ENCODE measurements at regions not wholly inside any gene's neighbourhood (a gene's known extent, or its start where the extent isn't known, plus 50 kb on each side); places are given as distances from the start of the nearest gene placed in this dataset.

- Mint-ChIP-seq H3K27ac (no peak overlapping the region), H3K4me3 (no peak overlapping the region), H3K27me3 (no peaks in the 10 kb centered on the region), H3K36me3 (ENCODE audit: low read depth) (no peaks in the 10 kb centered on the region), H3K4me1 (ENCODE audit: low read depth) (no peaks in the 10 kb centered on the region), H3K9me3 (no peaks in the 10 kb centered on the region)
- CTCF ChIA-PET: interaction anchor here (0.8 kb wide), 1 partner anchor 29 kb away, joined by 3 read pairs; no protein-coding TSS in a partner anchor
- no peak for TF ChIP-seq CTCF (IDR thresholded peaks at IDR 0.05)
- H3K27ac ChIP-seq (ENCODE audit: low read depth in 1 of 2, low read length in 2 of 2): no peak overlapping the region
- no peaks in the 10 kb centered on the region for H3K9me3 ChIP-seq (ENCODE audit: control insufficient read depth in 1 of 2, insufficient read depth in 1 of 2, low read length in 2 of 2)
- DNase-seq (no peak), ATAC-seq (ENCODE audit: poor library complexity) (no peak)
- POLR2A ChIA-PET: no interaction called here
- no peaks in the 10 kb centered on the region for H3K27me3 ChIP-seq (ENCODE audit: control insufficient read depth in 1 of 2, insufficient read depth in 2 of 2, low read length in 2 of 2)
- H3K4me1 ChIP-seq (ENCODE audit: insufficient read depth, low read length): no peaks in the 10 kb centered on the region
- H3K36me3 ChIP-seq (ENCODE audit: insufficient read depth, low read length): no peaks in the 10 kb centered on the region
- intact Hi-C loops (cut with DNase I, micrococcal nuclease): no loop called here
- no peak overlapping the region for H3K4me3 ChIP-seq (ENCODE audit: low read length)
Measured at GRCh38 chr2:160680294-160680693, 186.7 kb upstream of the RBMS1 start.

- TF ChIP-seq CTCF (IDR thresholded peaks at IDR 0.05): no peak
- POLR2A ChIA-PET: no interaction called here
- Histone ChIP-seq H3K36me3 (ENCODE audit: insufficient read depth, low read length) (no peaks in the 10 kb centered on the region), H3K4me3 (ENCODE audit: low read length) (no peak overlapping the region), H3K9me3 (ENCODE audit: control insufficient read depth in 1 of 2, insufficient read depth in 1 of 2, low read length in 2 of 2) (no peaks in the 10 kb centered on the region), H3K27ac (ENCODE audit: low read depth in 1 of 2, low read length in 2 of 2) (no peak overlapping the region), H3K27me3 (ENCODE audit: control insufficient read depth in 1 of 2, insufficient read depth in 2 of 2, low read length in 2 of 2) (no peaks in the 10 kb centered on the region), H3K4me1 (ENCODE audit: insufficient read depth, low read length) (no peaks in the 10 kb centered on the region)
- Mint-ChIP-seq H3K27me3 (no peaks in the 10 kb centered on the region), H3K27ac (no peak overlapping the region), H3K36me3 (ENCODE audit: low read depth) (no peaks in the 10 kb centered on the region), H3K4me3 (no peak overlapping the region), H3K4me1 (ENCODE audit: low read depth) (no peaks in the 10 kb centered on the region), H3K9me3 (no peaks in the 10 kb centered on the region)
- CTCF ChIA-PET: interaction anchor here (0.6 to 0.8 kb wide), 2 partner anchors 29 to 205 kb away, joined by 3 to 4 read pairs; no protein-coding TSS in a partner anchor
- no peak for ATAC-seq (ENCODE audit: poor library complexity)
- intact Hi-C loops (cut with DNase I, micrococcal nuclease): no loop called here
- DNase-seq: no peak
Measured at GRCh38 chr2:160680974-160681373, 187.4 kb upstream of the RBMS1 start.

GRCh38 chr2:160683206-160683605, 189.6 kb upstream of the RBMS1 start:
- Histone ChIP-seq H3K4me1 (ENCODE audit: insufficient read depth, low read length) (no peaks in the 10 kb centered on the region), H3K4me3 (ENCODE audit: low read length) (no peak overlapping the region), H3K27me3 (ENCODE audit: control insufficient read depth in 1 of 2, insufficient read depth in 2 of 2, low read length in 2 of 2) (no peaks in the 10 kb centered on the region), H3K9me3 (ENCODE audit: control insufficient read depth in 1 of 2, insufficient read depth in 1 of 2, low read length in 2 of 2) (no peaks in the 10 kb centered on the region), H3K36me3 (ENCODE audit: insufficient read depth, low read length) (no peaks in the 10 kb centered on the region), H3K27ac (ENCODE audit: low read depth in 1 of 2, low read length in 2 of 2) (no peak overlapping the region)
- intact Hi-C loops (cut with DNase I, micrococcal nuclease): no loop called here
- DNase-seq: no peak
- Mint-ChIP-seq H3K27me3 (no peaks in the 10 kb centered on the region), H3K9me3 (no peaks in the 10 kb centered on the region), H3K4me3 (no peak overlapping the region), H3K27ac (no peak overlapping the region), H3K4me1 (ENCODE audit: low read depth) (no peaks in the 10 kb centered on the region), H3K36me3 (ENCODE audit: low read depth) (no peaks in the 10 kb centered on the region)
- TF ChIP-seq CTCF (IDR thresholded peaks at IDR 0.05): no peak
- ChIA-PET CTCF (no interaction called here), POLR2A (no interaction called here)
- no peak for ATAC-seq (ENCODE audit: poor library complexity)
